ENCODE measurements at regions not wholly inside any gene's neighbourhood (a gene's known extent, or its start where the extent isn't known, plus 50 kb on each side); places are given as distances from the start of the nearest gene placed in this dataset.

GRCh38 chrX:117094149-117094548 is 631.4 kb upstream of the CT83 start:
- intact Hi-C loops (cut with micrococcal nuclease): no loop called here
- ChIA-PET CTCF (no interaction called here), RAD21 (ENCODE audit: low non-redundant PET in 1 of 2, low total read pairs in 2 of 2, uncharacterized antibody in 2 of 2, unreplicated experiment in 2 of 2) (no interaction called here), POLR2A (no interaction called here)
- no peaks in the 10 kb centered on the region for H3K27me3 ChIP-seq (ENCODE audit: insufficient read depth, low read length)
- H3K9ac ChIP-seq (ENCODE audit: low read length): no peak overlapping the region
- H3K79me2 ChIP-seq (ENCODE audit: insufficient read depth, low read length): no peaks in the 10 kb centered on the region
- H2AFZ ChIP-seq (ENCODE audit: low read depth, low read length, poor library complexity, severe bottlenecking): no peak overlapping the region
- H3K4me1 ChIP-seq (ENCODE audit: control insufficient read depth in 1 of 2, insufficient read depth in 2 of 2, low read length in 2 of 2): no peaks in the 10 kb centered on the region
- H3K4me2 ChIP-seq (ENCODE audit: low read length): no peak overlapping the region
- DNase-seq (ENCODE audit: low read depth, low spot score) (no peak), ATAC-seq (no peak)
- no peaks in the 10 kb centered on the region for H3K9me3 ChIP-seq (ENCODE audit: control insufficient read depth in 1 of 2, insufficient read depth in 1 of 2, low read depth in 1 of 2, low read length in 2 of 2)
- no peaks in the 10 kb centered on the region for H3K36me3 ChIP-seq (ENCODE audit: control insufficient read depth in 1 of 2, insufficient read depth in 2 of 2, low read length in 2 of 2)
- no peak overlapping the region for H3K27ac ChIP-seq (ENCODE audit: low read depth, low read length)
- no TSS peak for BruUV-seq (replicated peaks)
- H3K4me3 ChIP-seq (replicated peaks in 1 of 2; ENCODE audit: low read depth in 1 of 2, low read length in 2 of 2): no peak overlapping the region
- no peak for TF ChIP-seq RAD21 (IDR thresholded peaks at IDR 0.05; ENCODE audit: low read depth)
- no peak for TF ChIP-seq CBX3 (IDR thresholded peaks at IDR 0.05; ENCODE audit: low read depth)
- no peak for TF ChIP-seq YY1 (IDR thresholded peaks at IDR 0.05; ENCODE audit: extremely low read depth, insufficient replicate concordance, low read depth, low read length)
- no peak for TF ChIP-seq JUND (IDR thresholded peaks at IDR 0.05)
- TF ChIP-seq TCF7L2 (IDR thresholded peaks at IDR 0.05; ENCODE audit: borderline replicate concordance, extremely low read depth, insufficient read depth, insufficient read length): no peak
- TF ChIP-seq ATF3 (IDR thresholded peaks at IDR 0.05): no peak
- no peak for TF ChIP-seq SRF (IDR thresholded peaks at IDR 0.05; ENCODE audit: low read depth)
- no peak for TF ChIP-seq CEBPB (IDR thresholded peaks at IDR 0.05; ENCODE audit: low read depth)
- no peak for TF ChIP-seq FOSL1 (IDR thresholded peaks at IDR 0.05; ENCODE audit: low read depth)
- no peak for TF ChIP-seq EGR1 (IDR thresholded peaks at IDR 0.05; ENCODE audit: low read depth)
- TF ChIP-seq EZH2 (IDR thresholded peaks at IDR 0.05): no peak
- TF ChIP-seq ELF1 (IDR thresholded peaks at IDR 0.05; ENCODE audit: borderline replicate concordance, low read depth): no peak
- TF ChIP-seq SIN3A (IDR thresholded peaks at IDR 0.05; ENCODE audit: low read depth): no peak
- H3K9me2 ChIP-seq (ENCODE audit: insufficient read depth): no peaks in the 10 kb centered on the region
- no peaks in the 10 kb centered on the region for H4K20me1 ChIP-seq (ENCODE audit: insufficient read depth)

- Histone ChIP-seq H3K9me2 (ENCODE audit: insufficient read depth) (no peaks in the 10 kb centered on the region), H3K4me2 (ENCODE audit: low read length) (no peak overlapping the region), H3K4me1 (ENCODE audit: control insufficient read depth in 1 of 2, insufficient read depth in 2 of 2, low read length in 2 of 2) (no peaks in the 10 kb centered on the region), H3K4me3 (replicated peaks in 1 of 2; ENCODE audit: low read depth in 1 of 2, low read length in 2 of 2) (no peak overlapping the region), H2AFZ (ENCODE audit: low read depth, low read length, poor library complexity, severe bottlenecking) (no peak overlapping the region), H3K27me3 (ENCODE audit: insufficient read depth, low read length) (no peaks in the 10 kb centered on the region), H4K20me1 (ENCODE audit: insufficient read depth) (no peaks in the 10 kb centered on the region), H3K36me3 (ENCODE audit: control insufficient read depth in 1 of 2, insufficient read depth in 2 of 2, low read length in 2 of 2) (no peaks in the 10 kb centered on the region), H3K79me2 (ENCODE audit: insufficient read depth, low read length) (no peaks in the 10 kb centered on the region), H3K9ac (ENCODE audit: low read length) (no peak overlapping the region), H3K27ac (ENCODE audit: low read depth, low read length) (no peak overlapping the region), H3K9me3 (ENCODE audit: control insufficient read depth in 1 of 2, insufficient read depth in 1 of 2, low read depth in 1 of 2, low read length in 2 of 2) (no peaks in the 10 kb centered on the region)
- intact Hi-C loops (cut with micrococcal nuclease): no loop called here
- RAD21 ChIA-PET (ENCODE audit: low non-redundant PET in 1 of 2, low total read pairs in 2 of 2, uncharacterized antibody in 2 of 2, unreplicated experiment in 2 of 2): no interaction called here
- no TSS peak for BruUV-seq (replicated peaks)
- ATAC-seq: no peak
- CTCF ChIA-PET: no interaction called here
- POLR2A ChIA-PET: no interaction called here
- no peak for DNase-seq (ENCODE audit: low read depth, low spot score)
- TF ChIP-seq FOSL1 (IDR thresholded peaks at IDR 0.05; ENCODE audit: low read depth): no peak
- no peak for TF ChIP-seq SRF (IDR thresholded peaks at IDR 0.05; ENCODE audit: low read depth)
- TF ChIP-seq ZBTB33 (IDR thresholded peaks at IDR 0.05; ENCODE audit: extremely low read depth, insufficient replicate concordance, low read length): no peak
- no peak for TF ChIP-seq JUND (IDR thresholded peaks at IDR 0.05)
- TF ChIP-seq ZNF274 (IDR thresholded peaks at IDR 0.05; ENCODE audit: low read depth, low read length): no peak
- TF ChIP-seq TCF7L2 (IDR thresholded peaks at IDR 0.05; ENCODE audit: borderline replicate concordance, extremely low read depth, insufficient read depth, insufficient read length): no peak
- TF ChIP-seq ZFX (IDR thresholded peaks at IDR 0.05): no peak
- no peak for TF ChIP-seq EGR1 (IDR thresholded peaks at IDR 0.05; ENCODE audit: low read depth)
- TF ChIP-seq REST (IDR thresholded peaks at IDR 0.05; ENCODE audit: low read depth): no peak
Observed at GRCh38 chrX:117093319-117093718, 630.5 kb upstream of the CT83 start.

Data from HCT116 (cell line).